Uterus (tissue), 3 donors: ENCODE measurements at regions not wholly inside any gene's neighbourhood (a gene's known extent, or its start where the extent isn't known, plus 50 kb on each side); places are given as distances from the start of the nearest gene placed in this dataset.

ENCODE experiments used
- DNase-seq, 2 donors: peaks; one replicate each; pipeline ENCODE4 v3.0.0-alpha.2; 2019 to 2020
- H3K27ac ChIP-seq, 2 donors: fragments of 200-600 bp; sonication (generic); 1 replicate in 1 of 2; 2 replicates in 1 of 2; pipeline ENCODE4 v1.5.1; 2016 to 2018
- H3K27me3 ChIP-seq, 2 donors: fragments of 200-600 bp; sonication (generic); one replicate each; pipeline ENCODE4 v1.5.1; 2018 to 2019; ENCODE audit warnings: control low read depth in 1 of 2
- H3K36me3 ChIP-seq, 2 donors: fragments of 200-600 bp; sonication (generic); one replicate each; pipeline ENCODE4 v1.5.1; 2019; ENCODE audit warnings: control low read depth in 1 of 2
- H3K4me1 ChIP-seq, 2 donors: fragments of 200-600 bp; sonication (generic); one replicate each; pipeline ENCODE4 v1.5.1; 2018 to 2019; ENCODE audit warnings: control low read depth in 1 of 2
- H3K4me3 ChIP-seq, 2 donors: fragments of 200-600 bp; sonication (generic); 1 replicate in 1 of 2; 2 replicates in 1 of 2; pipeline ENCODE4 v1.5.1; 2018 to 2019; ENCODE audit warnings: mild to moderate bottlenecking in 1 of 2
- H3K9me3 ChIP-seq, 2 donors: fragments of 200-600 bp; sonication (generic); one replicate each; pipeline ENCODE4 v1.5.1; 2019; ENCODE audit warnings: control low read depth in 1 of 2
- CTCF ChIP-seq, 4 experiments: fragments of 200-600 bp in 2 of 4; fragments of 450-650 bp in 2 of 4; sonication (generic) in 2 of 4; IDR thresholded peaks; one replicate each; pipeline ENCODE4 v1.5.1; 2016 to 2019; ENCODE audit warnings: antibody characterized with exemption in 4 of 4, mild to moderate bottlenecking in 2 of 4, moderate library complexity in 1 of 4
- POLR2A ChIP-seq, 2 donors: fragments of 450-650 bp; IDR thresholded peaks; one replicate each; pipeline ENCODE4 v1.6.1; 2016; ENCODE audit warnings: antibody characterized with exemption in 2 of 2, mild to moderate bottlenecking in 1 of 2, moderate library complexity in 1 of 2
- intact Hi-C: fragments of 100-400 bp; cut with DNase I; formaldehyde crosslinking; loops from one replicate; pipeline ENCODE4 v1.15.1; 2023; ENCODE audit warnings: low total_unique reads
- donor health status: DM: yes; HTN: yes; CAD: no.

DNA sequence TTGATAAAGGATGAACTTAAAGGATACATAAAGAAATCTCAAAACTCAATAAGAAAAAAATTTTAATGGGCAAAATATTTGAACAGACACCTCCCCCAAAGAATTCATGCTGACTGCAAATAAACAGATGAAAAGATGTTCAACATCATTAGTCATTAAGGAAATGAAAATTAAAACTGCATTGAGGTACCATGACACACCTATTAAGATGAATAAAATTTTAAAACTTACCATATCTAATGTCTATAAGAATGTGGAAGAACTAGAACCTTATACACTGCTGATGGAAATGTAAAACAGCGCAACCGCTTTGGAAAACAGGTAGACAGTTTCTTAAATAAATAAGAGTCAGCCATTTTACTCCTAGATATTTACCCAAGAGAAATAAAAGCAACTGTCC is 266.8 kb upstream of the TET2 start:
- H3K4me1 ChIP-seq: no peaks in the 10 kb centered on the region
- no peaks in the 10 kb centered on the region for H3K36me3 ChIP-seq
- H3K27me3 ChIP-seq: no peaks in the 10 kb centered on the region
- H3K9me3 ChIP-seq: no peaks in the 10 kb centered on the region
- TF ChIP-seq CTCF (IDR thresholded peaks at IDR 0.05): no peak
- TF ChIP-seq POLR2A (IDR thresholded peaks at IDR 0.05): no peak
- no peak for DNase-seq
- H3K4me3 ChIP-seq: no peak overlapping the region
- intact Hi-C loops: no loop called here
- H3K27ac ChIP-seq: no peak overlapping the region

- intact Hi-C loops: no loop called here
- H3K27me3 ChIP-seq: no peaks in the 10 kb centered on the region
- no peak for TF ChIP-seq CTCF (IDR thresholded peaks at IDR 0.05)
- TF ChIP-seq POLR2A (IDR thresholded peaks at IDR 0.05): no peak
- no peaks in the 10 kb centered on the region for H3K36me3 ChIP-seq
- H3K9me3 ChIP-seq: no peaks in the 10 kb centered on the region
- H3K4me3 ChIP-seq: no peak overlapping the region
- no peak for DNase-seq
- no peaks in the 10 kb centered on the region for H3K4me1 ChIP-seq
- H3K27ac ChIP-seq: no peak overlapping the region
Measured at GRCh38 chr4:104881136-104881886, 265.4 kb upstream of the TET2 start.

- no peaks in the 10 kb centered on the region for H3K36me3 ChIP-seq
- intact Hi-C loops: no loop called here
- no peak for DNase-seq
- TF ChIP-seq POLR2A (IDR thresholded peaks at IDR 0.05) (no peak), CTCF (IDR thresholded peaks at IDR 0.05) (no peak)
- no peak overlapping the region for H3K27ac ChIP-seq
- H3K4me1 ChIP-seq: no peaks in the 10 kb centered on the region
- no peaks in the 10 kb centered on the region for H3K27me3 ChIP-seq
- H3K9me3 ChIP-seq: no peaks in the 10 kb centered on the region
- H3K4me3 ChIP-seq: no peak overlapping the region
Measured at GRCh38 chr4:104890598-104891275, 255.9 kb upstream of the TET2 start.

DNA sequence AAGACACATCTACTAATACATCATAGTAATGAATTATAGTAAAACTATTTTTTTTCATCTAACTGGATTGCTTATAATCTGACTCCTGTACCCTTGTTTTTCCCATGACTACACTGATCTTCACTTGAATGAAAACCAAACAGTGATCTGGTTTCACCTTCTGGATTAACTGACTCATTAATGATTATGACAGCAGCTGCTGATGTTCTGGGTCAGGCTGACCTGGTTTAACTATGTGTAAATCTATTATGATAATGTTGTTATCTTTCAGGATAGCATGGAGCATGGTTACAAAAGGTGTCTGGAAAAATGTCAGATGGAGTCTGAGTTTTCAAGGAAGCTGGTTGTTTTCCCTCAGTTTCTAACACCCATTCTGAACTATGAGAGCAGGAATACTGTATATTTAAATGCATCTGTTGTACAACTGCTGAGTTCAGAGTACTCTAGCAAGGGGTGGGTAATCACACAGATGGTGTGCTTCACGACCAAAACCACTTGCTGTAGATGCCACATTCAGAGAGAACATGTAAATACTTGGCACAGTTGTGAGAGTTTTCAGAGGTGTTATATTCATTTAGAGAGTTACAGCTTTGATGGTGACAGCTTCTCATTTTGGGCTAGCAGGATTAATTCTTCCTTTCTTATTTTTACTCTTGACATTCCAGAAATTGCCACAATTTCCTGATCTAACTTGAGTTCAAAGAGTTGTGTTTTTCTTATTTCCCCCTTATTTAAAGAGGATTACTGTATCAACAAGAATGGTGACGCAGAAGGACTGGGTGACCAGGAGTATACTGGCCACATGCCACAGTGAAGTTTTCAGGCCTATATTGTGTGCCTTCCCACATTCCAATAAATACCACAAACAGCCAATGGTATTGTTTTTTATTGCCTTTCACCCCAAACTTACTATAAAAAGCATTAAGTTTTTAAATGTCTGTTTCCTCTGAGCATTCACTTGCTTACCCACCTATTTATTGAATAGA is 249.7 kb upstream of the TET2 start:
- Histone ChIP-seq H3K9me3 (no peaks in the 10 kb centered on the region), H3K4me3 (no peak overlapping the region), H3K27me3 (no peaks in the 10 kb centered on the region), H3K36me3 (no peaks in the 10 kb centered on the region), H3K4me1 (no peaks in the 10 kb centered on the region), H3K27ac (peak overlapping the region in 1 of 2 donors; percentile 4)
- TF ChIP-seq CTCF (IDR thresholded peaks at IDR 0.05) (no peak), POLR2A (IDR thresholded peaks at IDR 0.05) (no peak)
- intact Hi-C loops: no loop called here
- DNase-seq: peak in 1 of 2 donors; percentile 22
